Medulla oblongata (tissue), 1 donor: ENCODE measurements at regions not wholly inside any gene's neighbourhood (a gene's known extent, or its start where the extent isn't known, plus 50 kb on each side); places are given as distances from the start of the nearest gene placed in this dataset.

Experiments
- DNase-seq: peaks from one replicate; pipeline ENCODE4 v3.0.0-alpha.2; 2015; ENCODE audit errors: extremely low spot score

DNA sequence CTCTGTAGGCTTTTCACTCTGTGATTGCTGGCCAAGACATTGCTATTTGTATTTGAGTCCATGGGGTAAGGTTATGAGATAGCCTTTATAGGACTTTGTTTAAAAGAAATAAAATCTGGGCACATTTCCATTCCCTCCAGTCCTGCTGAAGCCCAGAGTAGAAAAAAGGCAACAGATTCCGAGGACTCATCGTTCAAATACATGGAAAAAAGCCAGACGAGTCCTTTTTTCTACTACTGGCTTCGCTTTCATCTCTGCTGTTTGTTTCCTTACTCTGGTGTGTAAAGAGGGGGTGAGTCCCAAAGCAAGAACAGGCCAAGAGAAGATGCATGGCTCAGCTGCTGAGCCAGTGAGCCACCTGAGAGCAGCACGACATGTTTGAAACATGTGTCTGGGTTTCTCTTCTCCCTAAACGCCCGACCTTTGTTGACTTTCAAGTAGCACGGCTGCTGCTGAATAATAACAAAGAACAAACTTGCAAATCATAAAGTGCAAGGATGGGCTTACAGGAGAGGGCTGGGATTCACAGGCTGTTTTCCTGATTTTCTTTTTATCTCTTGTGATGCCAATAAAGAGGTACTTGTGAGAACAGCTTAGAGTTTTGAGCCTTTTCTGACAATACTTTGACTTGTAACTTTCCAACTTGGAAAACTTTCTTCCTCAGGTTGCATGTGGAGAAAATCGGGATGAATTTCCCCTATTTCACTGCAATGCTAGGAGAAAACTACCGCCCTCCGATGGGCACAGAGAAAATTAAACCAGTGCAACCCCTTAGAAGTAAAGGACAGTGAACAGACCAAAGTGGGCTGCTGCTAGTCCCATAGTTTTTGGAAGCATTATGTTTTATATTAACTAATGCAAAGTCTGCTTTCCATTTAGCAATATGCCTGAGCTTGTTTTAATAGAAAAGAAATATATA, 195.2 kb upstream of the RAG2 start:
- DNase-seq, result peak; percentile 12

DNA sequence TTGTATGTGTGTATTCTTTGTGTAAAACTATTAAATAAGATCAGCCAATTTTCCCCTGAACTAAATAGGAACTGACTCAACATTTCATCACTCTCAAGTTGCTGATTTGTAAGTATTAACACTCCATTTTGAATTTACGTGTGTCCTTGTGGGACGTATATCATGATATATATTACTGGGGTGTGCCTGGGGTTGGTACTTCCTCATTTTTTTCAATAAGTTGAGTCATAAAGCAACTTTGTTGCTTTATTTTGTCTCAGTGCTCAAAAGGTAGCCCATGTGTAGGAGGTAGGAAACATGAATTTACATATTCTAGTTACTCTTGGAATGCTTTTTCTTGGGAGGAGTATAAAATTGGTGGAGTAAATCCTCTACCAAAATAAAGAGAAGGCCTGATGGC, 193.9 kb upstream of the RAG2 start:
- no peak for DNase-seq

DNA sequence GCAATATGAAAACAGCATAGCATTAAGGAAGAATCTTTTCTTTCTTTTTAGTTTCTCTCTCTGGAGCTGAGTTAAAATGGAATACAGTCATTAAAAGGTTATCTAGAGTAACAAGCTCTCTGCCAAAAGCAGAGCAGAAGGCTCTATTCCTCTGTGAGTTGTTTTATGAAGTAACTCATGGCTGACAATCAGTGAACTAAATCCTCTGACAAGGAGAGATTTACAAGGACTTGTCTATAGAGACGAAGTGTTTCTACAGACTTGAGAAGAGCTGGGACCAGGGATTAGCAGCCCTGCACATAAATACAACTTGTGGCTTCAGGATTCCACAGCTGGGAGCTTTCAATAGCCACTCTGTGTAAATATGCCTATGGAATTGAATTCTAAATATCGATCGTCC, 192.5 kb upstream of the RAG2 start:
- DNase-seq, result no peak

DNA sequence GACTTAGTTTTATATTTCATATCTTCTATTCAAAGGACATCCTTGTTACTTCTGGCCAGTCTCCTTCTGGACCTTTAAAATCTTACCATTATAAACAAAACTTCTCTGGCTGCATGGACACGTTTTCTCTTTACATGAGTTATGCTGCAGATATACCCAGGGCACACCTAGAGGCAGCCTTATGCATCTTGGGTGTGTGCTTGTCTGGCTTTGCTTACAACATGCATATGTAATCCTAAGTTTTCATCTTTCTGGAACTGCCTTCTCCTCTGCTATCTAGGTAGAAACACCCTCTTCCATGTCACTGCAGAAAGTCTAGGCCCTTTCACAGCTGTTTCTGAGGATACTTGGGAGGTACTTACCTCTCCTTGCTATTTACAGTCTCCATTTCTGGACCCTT, 185.8 kb upstream of the RAG2 start:
- no peak for DNase-seq

DNA sequence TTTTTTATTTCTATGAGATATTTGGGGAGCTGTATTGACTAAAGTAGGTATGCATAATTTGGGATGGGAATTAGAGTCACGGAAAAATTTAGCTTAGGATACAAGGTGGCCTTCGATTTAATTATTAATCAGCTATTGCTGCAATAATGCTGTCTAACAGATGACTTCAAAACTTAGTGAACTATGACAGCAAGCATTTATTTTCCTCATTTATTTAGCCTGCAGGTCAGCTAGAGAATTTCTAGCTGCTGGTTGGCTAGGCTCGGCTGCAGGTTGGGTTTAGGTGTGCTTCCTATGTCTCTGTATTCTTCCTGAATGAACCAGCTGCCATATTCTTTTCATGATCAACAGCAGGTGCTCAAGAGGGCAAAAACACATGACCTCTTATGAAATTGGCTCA, 181.8 kb upstream of the RAG2 start:
- no peak for DNase-seq

DNA sequence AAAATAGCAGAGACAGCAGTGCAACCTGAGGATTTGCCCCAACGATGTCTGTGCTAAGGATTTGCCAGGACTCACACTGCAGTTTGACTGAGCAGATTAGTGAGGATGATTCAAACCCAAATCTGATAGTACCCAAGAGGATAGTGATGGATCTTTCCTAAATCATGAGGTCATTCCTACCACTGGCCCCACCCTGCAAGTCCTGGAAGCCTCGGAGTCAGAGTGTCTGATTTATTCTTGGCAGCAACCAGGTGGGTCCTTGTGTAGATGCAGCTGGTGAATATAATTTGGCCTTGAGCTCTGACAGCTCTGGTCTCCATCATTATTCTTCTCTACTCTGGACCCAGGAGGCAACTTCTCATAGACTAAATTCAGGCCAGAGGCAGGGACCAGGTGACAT, 179.3 kb upstream of the RAG2 start:
- no peak for DNase-seq

DNA sequence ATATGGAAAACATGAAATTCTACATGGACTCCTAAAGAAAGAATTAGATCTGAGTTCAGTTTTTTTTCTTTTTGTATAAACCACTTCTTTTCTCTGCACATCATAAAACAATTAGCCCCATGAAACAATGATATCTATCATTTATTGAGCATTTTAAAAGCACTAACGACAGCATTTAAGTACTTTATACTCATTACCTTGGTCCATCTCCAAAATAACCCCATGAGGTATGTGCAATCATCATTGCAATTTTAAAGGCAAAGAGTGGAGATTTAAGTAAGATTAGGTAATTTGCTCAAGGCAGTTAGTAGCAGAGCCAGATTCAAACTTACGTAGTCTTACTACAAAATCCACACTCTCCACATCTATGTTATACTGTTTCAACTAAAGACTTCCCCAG, 177.7 kb upstream of the RAG2 start:
- no peak for DNase-seq

DNA sequence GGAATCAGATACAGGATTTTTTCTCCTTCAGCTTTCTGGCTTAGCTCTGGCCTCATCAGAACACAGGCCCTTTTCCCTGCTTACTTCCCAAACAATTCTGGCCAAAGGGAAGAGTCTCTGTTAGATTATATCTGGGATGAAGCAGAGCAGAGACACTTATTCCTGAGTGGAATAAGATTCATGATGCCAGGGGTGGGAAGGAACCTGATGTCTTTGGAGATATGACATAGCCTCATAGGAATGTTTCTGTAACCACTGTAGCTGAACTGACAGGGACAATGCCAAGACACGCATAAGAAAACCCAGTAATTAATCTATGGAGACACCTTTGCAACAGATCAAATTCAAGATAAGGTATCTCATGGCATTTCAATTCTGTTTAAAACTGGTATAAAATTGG, 177.1 kb upstream of the RAG2 start:
- DNase-seq, result no peak

DNA sequence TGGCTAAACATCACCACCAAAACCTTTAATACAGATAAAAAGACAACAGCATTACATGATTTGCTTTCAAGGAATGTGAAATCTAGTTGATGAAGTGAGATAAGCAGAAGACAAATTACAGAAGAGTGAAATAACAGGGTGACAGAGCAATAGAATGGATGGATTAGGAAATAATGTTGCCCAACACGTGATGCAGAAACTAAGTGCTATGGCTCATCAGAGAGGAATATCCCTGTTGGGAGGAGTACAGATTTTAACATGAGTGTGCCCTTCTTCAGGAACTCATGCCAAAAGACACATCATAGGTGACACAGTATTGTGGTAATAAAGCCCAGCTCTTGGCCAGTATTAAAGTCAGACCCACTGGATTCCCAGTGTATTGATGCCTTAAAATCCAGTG, 176.6 kb upstream of the RAG2 start:
- no peak for DNase-seq

DNA sequence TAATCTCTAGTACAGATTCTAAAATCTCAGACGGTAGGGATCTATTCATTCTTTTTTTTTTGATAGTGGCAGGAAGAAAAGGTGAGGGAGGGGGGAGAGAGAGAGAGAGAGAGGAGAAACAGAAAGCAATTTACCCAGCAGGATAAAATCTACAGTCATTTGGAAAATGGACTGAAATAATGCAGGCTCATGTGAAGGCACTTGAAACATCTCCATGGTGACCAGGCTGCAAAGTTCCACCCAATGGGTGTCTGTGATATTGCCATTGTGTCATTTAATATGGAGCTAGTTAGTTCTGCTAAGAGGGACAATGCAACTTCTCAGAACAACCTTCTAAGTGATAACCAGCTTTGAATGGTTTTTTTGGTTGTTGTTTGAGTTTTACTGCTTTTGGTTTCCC, 165.2 kb upstream of the RAG2 start:
- no peak for DNase-seq

DNA sequence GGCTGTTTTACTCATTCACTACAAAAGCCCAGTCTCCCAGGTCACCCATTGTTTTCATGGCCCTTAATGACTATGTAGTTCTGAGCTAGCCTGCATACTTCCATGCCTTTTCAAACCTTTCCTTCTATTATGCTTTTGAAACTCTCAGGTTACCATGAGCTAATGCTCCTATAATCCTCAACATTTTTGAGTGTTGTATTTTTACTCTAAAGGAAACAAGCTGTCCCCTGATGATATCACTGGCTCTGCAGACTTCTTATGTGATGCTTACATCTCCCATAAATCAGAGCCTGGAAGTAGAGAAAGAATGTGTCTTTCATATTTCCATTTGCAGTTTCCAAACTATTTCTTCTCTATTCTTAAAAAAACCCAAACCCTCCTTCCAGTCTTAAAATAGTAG, 159.0 kb upstream of the RAG2 start:
- DNase-seq, result no peak

DNA sequence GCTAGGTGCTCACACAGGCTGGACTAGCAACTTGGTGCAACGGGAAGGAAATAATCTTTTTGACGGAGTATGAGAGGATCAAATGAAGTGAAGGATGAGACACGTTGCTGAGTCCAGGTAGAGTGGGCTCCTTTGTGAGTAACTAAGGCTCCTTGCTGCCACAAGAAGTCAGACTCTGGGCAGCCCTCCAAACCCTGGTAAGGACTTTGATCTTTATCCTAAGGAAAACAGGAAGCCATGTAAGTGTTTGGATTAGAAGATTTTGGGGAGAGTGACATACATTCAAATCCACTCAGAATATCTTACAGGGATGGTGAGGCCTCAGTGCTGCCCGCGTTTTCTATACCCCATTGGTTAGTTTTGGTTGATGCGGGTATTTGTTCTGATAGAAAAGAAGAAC, 155.9 kb upstream of the RAG2 start:
- DNase-seq, result no peak

DNA sequence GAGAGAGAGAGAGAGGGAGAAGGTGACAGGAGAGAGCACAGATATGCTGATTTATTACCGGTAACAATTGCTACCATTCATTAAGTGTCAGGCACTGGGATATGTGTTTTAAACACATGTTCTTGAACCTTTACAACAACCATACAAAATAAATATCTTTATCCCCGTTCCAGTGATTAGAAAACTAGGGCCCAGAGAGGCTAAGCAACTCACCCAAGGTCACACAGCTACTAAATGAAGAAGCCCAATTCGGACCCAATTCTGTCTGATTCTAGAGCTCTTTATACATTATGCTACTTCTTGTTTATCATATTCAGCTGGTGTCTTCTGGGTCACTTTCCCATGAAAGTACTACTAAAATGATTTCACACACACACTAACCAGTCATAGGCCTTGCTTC, 154.0 kb upstream of the RAG2 start:
- DNase-seq, result no peak

DNA sequence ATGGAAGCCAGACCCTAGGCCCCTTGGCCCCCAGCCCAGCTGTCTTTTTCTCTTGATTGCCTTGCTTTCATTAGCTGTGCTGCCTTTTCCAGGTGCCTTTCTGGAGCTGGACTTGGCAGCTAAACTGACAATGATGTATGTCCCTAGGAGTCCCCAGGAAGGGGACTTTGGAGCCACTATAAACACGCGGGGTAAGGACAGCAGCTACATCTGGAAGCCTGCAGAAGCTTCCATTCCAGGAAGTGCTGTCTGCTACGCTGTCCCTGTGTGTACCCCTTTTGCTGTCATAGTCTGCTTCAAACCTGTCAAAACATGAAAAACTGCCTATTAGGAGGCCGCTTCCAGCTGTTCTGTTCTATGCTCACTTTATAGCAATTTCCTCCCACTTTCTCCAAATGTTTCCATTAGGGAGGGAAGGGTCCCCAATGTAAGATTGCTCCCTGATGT, 153.3 kb upstream of the RAG2 start:
- DNase-seq, result no peak

DNA sequence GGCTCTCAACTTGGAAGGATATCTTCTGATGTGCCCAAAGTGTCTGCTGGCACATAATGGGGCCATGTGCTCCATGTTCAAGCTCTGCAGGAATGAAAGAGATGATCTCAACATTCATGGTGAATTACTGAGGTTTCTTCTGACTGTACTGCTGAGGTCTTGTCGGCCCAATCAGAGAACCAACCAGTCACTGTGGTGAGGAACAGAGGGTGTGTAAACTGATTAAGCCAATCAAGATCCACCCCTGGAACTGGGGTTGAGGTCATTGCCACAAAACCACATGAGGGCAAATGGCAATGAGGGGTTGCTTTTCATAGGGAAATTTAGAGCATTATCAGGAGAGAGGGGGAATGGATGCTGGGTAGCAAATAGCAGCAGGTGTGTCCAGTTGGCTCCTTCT, 152.3 kb upstream of the RAG2 start:
- no peak for DNase-seq

DNA sequence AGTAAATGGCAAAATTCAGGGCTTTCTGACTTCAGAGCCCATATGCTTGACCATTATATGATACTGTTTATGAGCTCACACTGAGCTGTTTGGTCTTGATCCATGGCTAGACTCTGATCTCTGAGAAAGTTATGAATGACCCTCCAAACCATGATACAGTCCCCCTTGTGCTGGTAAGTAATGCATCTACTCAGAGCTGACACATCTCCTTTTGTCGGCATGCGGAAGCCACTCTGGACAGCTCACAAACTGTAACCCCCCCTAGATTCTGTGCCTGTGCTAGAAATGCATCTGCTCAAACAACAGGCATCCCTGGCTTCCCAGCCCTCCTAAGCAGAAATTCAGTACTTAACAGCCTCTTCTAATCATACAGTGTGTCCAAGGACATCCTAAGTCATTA, 150.8 kb upstream of the RAG2 start:
- DNase-seq, result no peak

DNA sequence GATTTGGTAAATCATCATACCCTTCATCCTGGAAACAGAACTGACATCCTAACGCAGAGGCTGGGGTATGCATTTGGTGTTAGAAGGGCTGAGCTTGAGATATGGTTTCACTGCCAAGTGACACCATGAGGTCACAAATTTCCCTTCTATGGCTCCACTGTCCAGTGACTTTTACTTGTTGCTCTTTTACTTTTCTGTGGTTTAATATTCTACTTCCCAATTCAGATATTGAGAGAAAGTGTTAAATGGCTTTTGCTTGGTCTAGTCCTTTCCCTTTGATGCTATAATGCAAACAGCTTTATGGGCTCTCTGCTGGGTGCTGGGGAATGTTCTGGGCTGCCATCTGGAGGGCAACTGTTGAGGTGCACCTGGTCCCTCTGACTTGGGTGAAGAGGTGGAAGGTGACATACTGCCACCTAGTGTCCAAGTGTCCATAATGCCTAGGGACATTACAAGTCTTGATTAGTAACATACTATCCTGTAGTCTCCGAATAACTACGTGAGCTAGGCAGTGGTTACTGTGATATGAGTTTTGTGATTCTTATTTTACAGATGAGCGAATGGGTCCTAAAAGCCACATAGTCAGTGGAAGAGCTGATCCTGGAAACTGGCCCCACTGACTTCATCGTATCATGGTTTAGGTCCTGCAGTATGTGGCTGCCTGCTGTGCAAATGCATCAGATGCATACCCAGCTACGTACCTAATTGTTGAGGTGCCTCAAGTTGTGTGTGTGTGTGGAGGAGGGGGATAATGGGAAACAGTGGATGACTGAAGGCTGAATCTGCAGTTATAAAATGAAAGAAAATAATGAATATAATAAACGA, 149.1 kb upstream of the RAG2 start:
- DNase-seq, result peak; percentile 96

DNA sequence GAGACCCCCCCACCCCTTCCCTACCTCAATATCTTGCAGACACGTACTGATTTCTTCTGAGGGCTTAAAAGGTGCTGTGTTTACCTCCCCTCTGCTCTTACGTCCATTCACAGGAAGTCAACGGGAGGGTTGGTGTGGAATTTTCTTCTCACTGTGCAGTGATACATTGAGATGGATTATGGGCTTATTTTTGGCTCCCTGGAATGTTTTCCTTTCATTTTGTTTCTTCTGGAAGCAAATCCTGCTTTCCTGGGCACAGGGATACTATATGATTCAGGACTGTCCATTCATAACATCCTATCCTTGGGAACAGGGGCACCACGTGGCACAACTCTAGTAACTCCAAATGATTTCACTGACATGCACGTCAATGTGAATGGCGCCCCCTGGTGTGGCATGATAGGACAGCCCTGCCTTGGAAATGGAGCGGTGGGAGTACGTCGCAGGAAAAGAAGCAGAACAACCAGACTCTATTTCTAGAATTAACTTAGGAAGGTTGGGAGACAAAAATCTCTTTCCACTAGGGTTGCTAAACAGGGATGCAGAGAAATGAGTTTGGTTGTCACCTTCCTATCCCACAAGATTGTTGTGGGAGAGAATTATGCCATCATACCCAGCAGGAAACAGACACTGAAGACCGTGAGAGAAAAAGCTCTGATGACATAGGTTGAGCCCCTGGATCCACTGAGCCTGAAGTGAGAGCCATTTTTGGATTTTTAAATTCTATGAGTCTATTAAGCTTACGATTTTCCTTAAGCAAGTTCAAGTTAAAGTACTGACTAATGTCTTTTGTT, 146.5 kb upstream of the RAG2 start:
- peak; percentile 84 for DNase-seq

DNA sequence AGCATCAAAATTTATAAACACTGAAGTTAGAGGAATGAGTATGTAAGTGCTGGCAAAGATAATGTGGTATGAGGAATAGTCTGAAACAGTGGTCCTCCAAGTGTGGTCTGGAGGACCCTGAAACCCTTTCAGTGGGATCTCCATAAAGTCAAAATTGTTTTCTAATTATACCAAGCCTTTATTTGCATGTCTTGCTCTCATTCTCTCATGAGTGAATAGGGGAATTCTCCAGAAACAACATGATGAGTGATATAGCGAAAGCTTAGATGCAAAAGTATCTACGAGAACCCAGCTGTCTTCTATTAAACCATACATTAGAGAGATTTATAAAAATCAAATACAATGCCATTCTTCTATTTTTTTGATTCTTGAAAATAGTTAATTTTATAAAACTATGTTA, 145.0 kb upstream of the RAG2 start:
- no peak for DNase-seq

DNA sequence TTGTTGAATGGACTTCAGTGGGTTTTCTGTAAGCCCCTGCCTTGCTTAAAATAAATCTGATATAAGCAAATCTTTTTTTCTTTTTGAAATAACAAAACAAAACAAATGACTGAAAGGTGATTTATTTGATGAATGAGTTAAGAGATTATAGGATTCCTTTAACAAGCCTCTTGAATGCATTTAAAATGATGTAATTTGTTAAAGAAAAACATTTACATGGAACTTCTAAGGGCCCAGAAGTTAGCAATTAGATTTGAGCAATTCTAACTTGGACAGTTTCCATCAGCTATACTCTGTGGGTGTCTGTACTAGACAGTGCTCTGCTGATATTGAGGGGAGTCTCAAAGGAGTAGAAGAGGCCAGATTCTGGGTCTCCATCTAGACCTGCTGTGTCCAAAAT, 143.5 kb upstream of the RAG2 start:
- DNase-seq, result no peak

DNA sequence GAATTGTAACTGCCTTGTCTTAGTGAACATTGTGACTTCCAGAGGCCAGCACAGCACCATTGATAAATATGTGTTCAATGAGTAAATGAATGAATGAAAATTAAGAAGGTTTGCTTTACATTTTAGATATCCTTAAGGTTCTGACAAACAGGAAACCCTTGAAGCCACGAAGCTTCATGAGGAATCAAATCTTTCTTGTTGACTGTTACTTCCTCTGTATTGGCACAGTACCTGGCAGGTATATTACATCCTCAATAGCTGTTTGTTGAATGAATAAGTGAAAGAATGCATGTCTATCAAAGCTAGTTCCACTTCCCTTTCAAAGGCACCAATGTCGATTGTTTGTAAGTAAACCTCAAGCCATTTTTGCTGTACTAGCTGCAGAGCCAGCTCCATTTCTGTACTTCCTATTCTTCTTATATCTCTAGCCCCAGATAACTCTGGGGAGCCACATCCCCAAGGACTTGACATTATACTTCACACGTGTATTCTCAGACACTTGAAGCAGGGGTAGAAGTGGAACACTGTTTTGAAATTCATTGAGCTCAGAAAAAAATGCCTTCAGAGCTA, 140.3 kb upstream of the RAG2 start:
- peak; percentile 35 for DNase-seq

DNA sequence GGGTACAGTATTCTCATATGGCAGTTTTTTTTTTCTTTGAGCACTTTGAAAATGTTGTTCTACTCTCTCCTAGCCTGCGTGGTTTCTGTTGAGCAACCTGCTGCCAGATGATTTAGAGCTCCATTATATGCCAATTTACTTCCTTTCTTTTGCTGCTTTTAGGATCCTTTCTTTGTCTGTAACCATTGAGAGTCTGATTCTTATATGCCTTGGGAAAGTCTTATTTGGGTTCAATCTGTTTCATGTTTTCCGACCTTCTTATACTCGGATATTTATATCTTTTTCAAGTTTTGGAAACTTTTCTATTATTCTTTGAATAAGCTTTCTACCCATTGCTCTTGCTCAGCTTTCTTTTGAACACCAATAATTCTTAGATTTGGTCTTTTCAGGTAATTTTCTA, 138.1 kb upstream of the RAG2 start:
- no peak for DNase-seq
